Naive thymus-derived CD4-positive, alpha-beta T cell (primary cell): ENCODE measurements at regions not wholly inside any gene's neighbourhood (a gene's known extent, or its start where the extent isn't known, plus 50 kb on each side); places are given as distances from the start of the nearest gene placed in this dataset.

ENCODE experiments used
- ATAC-seq: fragments of 150-1000 bp; cut with Tn5 transposase; 2 replicates; pipeline ENCODE4 v1.10.0; 2021; ENCODE audit warnings: mild to moderate bottlenecking, moderate library complexity
- CTCF ChIA-PET: fragments of 350-600 bp; sonication (Branson Sonifier 250); formaldehyde crosslinking; loops from one replicate; lab custom pipeline; 2021; ENCODE audit warnings: antibody characterized with exemption; lab: Charles Lee
- POLR2A ChIA-PET: fragments of 350-600 bp; sonication (Branson Sonifier 250); formaldehyde crosslinking; loops from one replicate; lab custom pipeline; 2021; ENCODE audit warnings: antibody characterized with exemption, inconsistent platforms; lab: Charles Lee
- DNase-seq, 9 donors: peaks; one replicate each; pipeline versions ENCODE4 v3.0.0 to v3.0.0-alpha.2; 2020 to 2022; ENCODE audit warnings: mixed read lengths in 1 of 9
- H3K27ac ChIP-seq: one replicate; pipeline ENCODE4 v1.7.0; 2013; ENCODE audit warnings: mild to moderate bottlenecking, low read depth, low read length, moderate library complexity
- H3K27me3 ChIP-seq, 2 donors: one replicate each; pipeline ENCODE4 v1.7.0; 2013; ENCODE audit warnings: low read length in 2 of 2, mild to moderate bottlenecking in 2 of 2, moderate library complexity in 2 of 2; ENCODE audit not compliant: control insufficient read depth in 2 of 2, insufficient read depth in 2 of 2
- H3K36me3 ChIP-seq, 3 experiments: 1 replicate in 2 of 3; 2 replicates in 1 of 3; pipeline ENCODE4 v1.7.0; 2013; ENCODE audit warnings: low read length in 3 of 3, mild to moderate bottlenecking in 3 of 3, moderate library complexity in 1 of 3; ENCODE audit not compliant: insufficient read depth in 3 of 3, control insufficient read depth in 2 of 3
- H3K4me1 ChIP-seq, 2 donors: one replicate each; pipeline ENCODE4 v1.7.0; 2013; ENCODE audit warnings: low read length in 2 of 2, mild to moderate bottlenecking in 2 of 2, moderate library complexity in 1 of 2; ENCODE audit not compliant: control insufficient read depth in 2 of 2, insufficient read depth in 2 of 2
- H3K4me3 ChIP-seq: 2 replicates; pipeline ENCODE4 v1.7.0; 2013; ENCODE audit warnings: mild to moderate bottlenecking, low read length
- H3K9me3 ChIP-seq, 3 experiments: 1 replicate in 2 of 3; 2 replicates in 1 of 3; pipeline ENCODE4 v1.7.0; 2013; ENCODE audit warnings: low read length in 3 of 3; ENCODE audit not compliant: control insufficient read depth in 2 of 3
- H3K27ac Mint-ChIP-seq, 9 donors: one replicate each; pipeline ENCODE4 v1.8.0; 2020 to 2022; ENCODE audit warnings: mixed read lengths in 9 of 9, mild to moderate bottlenecking in 8 of 9, moderate library complexity in 5 of 9, inconsistent platforms in 2 of 9
- H3K27me3 Mint-ChIP-seq, 5 donors: one replicate each; pipeline ENCODE4 v1.8.0; 2021 to 2022; ENCODE audit warnings: mixed read lengths in 5 of 5, mild to moderate bottlenecking in 1 of 5
- H3K36me3 Mint-ChIP-seq, 5 donors: one replicate each; pipeline ENCODE4 v1.8.0; 2020 to 2022; ENCODE audit warnings: mixed read lengths in 5 of 5, mild to moderate bottlenecking in 3 of 5, inconsistent platforms in 1 of 5
- H3K4me1 Mint-ChIP-seq, 7 donors: one replicate each; pipeline ENCODE4 v1.8.0; 2020 to 2022; ENCODE audit warnings: mixed read lengths in 7 of 7, mild to moderate bottlenecking in 3 of 7, inconsistent platforms in 1 of 7
- H3K4me3 Mint-ChIP-seq, 10 donors: one replicate each; pipeline ENCODE4 v1.8.0; 2020 to 2022; ENCODE audit warnings: mild to moderate bottlenecking in 10 of 10, mixed read lengths in 10 of 10, moderate library complexity in 6 of 10, inconsistent platforms in 2 of 10
- H3K9me3 Mint-ChIP-seq, 11 donors: one replicate each; pipeline ENCODE4 v1.8.0; 2020 to 2022; ENCODE audit warnings: mixed read lengths in 11 of 11, mild to moderate bottlenecking in 4 of 11, inconsistent platforms in 1 of 11, moderate library complexity in 1 of 11
- intact Hi-C, 2 donors: fragments of 100-400 bp; cut with micrococcal nuclease; formaldehyde crosslinking; loops; one replicate each; pipeline ENCODE4 v1.15.1; 2023

DNA sequence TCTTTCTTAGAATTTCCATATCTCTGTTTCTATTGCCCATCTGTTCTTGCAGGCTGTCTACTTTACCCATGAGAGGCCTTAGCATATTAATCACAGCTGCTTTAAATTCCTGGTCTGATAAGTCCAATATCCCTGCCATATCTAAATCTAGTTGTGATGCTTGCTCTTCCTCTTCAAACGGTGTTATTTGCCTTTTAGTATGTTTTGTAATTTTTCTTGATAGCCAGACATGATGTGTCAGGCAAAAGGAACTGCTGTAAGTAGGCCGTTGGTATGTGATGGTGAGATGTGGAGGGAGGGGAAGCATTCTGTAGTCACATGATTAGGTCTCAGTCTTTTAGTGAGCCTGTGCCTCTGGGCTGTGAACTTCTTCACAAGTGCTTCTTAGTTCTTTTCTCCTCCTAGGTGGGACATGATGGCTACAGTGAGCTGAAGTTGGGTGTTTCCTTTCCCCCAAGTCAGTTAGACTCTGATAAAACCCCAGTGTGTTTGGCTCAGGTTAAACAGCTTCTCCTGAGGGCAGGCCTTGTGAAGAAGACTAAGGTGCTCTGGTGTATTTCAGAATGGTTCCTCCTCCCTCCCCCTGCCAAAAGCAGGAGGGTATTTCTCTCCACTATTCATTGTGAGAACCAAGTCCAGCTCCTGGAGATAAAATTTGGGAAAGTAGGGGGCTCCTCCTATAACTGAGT is 195.9 kb upstream of the PARP11 start:
- Histone ChIP-seq H3K36me3 (no peaks in the 10 kb centered on the region), H3K4me3 (no peak overlapping the region), H3K4me1 (no peaks in the 10 kb centered on the region), H3K27me3 (no peaks in the 10 kb centered on the region), H3K27ac (no peak overlapping the region), H3K9me3 (no peaks in the 10 kb centered on the region)
- no peak overlapping the region for H3K4me3 Mint-ChIP-seq
- H3K9me3 Mint-ChIP-seq, result peaks cover 0 to 3% (median 0%) of the 10 kb centered on the region in 11 donors
- POLR2A ChIA-PET, result no interaction called here
- intact Hi-C loops, result no loop called here
- peaks cover 0 to 13% (median 2%) of the 10 kb centered on the region in 5 donors for H3K36me3 Mint-ChIP-seq
- no peak overlapping the region for H3K27ac Mint-ChIP-seq
- CTCF ChIA-PET, result interaction anchor here (1.0 kb wide), 1 partner anchor 186 kb away, joined by 3 read pairs; no protein-coding TSS in a partner anchor
- H3K27me3 Mint-ChIP-seq, result peaks cover 0 to 2% (median 0%) of the 10 kb centered on the region in 5 donors
- DNase-seq (no peak), ATAC-seq (peak; percentile 44)
- peaks cover 0 to 6% (median 0%) of the 10 kb centered on the region in 7 donors for H3K4me1 Mint-ChIP-seq

DNA sequence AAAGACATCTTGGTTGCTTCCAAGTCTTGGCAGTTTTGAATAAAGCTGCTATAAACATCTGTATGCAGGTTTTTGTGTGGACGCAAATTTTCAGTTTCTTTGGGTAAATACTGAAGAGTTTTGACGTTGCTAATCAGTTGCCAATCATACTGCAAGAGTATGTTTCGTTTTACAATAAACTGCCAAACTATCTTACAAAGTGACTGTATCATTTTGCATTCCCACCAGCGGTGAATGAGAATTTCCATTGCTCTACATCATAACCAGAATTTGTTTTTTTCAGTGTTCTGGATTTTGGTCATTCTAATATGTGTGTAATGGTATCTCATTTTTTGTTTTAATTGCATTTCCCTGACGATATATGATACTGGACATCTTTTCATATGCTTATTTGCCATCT is 190.8 kb upstream of the PARP11 start:
- ATAC-seq (no peak), DNase-seq (no peak)
- Histone ChIP-seq H3K27me3 (no peaks in the 10 kb centered on the region), H3K36me3 (no peaks in the 10 kb centered on the region), H3K4me3 (no peak overlapping the region), H3K27ac (no peak overlapping the region), H3K9me3 (no peaks in the 10 kb centered on the region), H3K4me1 (no peaks in the 10 kb centered on the region)
- Mint-ChIP-seq H3K27me3 (no peaks in the 10 kb centered on the region), H3K4me3 (no peak overlapping the region), H3K36me3 (peaks cover 0 to 14% (median 0%) of the 10 kb centered on the region in 5 donors), H3K27ac (no peak overlapping the region), H3K9me3 (peaks cover 0 to 4% (median 0%) of the 10 kb centered on the region in 11 donors), H3K4me1 (peaks cover 0 to 9% (median 7%) of the 10 kb centered on the region in 7 donors)
- intact Hi-C loops, result no loop called here
- POLR2A ChIA-PET, result no interaction called here
- CTCF ChIA-PET, result no interaction called here

DNA sequence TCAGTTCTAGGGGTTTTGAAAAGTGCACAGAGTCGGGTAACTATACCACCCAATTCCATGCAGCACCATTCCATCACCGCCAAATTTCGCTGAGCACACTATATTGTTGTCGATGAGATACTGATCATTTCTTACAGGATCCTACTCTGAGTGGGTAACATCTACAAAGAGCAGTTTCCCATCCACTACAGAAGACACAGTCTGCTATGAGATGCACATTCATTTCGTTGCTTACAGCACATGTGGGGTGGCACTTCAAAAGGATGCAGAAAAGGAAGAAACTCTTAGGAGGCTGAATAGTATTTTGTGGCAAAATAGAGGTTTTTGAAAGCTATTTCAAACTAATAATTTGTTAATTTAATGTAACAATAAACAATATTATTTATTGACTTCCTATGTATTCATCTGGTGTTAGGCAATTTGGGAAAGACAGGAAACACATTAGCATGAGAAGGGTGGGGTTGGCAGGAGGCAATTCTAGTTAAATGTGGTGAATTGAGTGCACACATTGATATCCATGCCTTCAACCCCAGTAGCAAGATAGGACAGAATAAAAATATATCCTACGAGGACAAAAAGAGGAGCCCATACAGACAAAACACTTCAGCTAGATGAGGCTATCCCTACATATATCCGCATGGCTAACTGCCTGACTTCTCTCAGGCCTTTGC is 186.8 kb upstream of the PARP11 start:
- Histone ChIP-seq H3K27me3 (no peaks in the 10 kb centered on the region), H3K4me1 (no peaks in the 10 kb centered on the region), H3K36me3 (no peaks in the 10 kb centered on the region), H3K4me3 (no peak overlapping the region), H3K9me3 (no peaks in the 10 kb centered on the region), H3K27ac (no peak overlapping the region)
- ChIA-PET POLR2A (no interaction called here), CTCF (no interaction called here)
- H3K4me3 Mint-ChIP-seq, result no peak overlapping the region
- no peaks in the 10 kb centered on the region for H3K27me3 Mint-ChIP-seq
- H3K36me3 Mint-ChIP-seq, result peaks cover 0 to 39% (median 12%) of the 10 kb centered on the region in 5 donors
- peaks cover 4 to 36% (median 21%) of the 10 kb centered on the region in 7 donors for H3K4me1 Mint-ChIP-seq
- intact Hi-C loops, result no loop called here
- no peak for DNase-seq
- no peak overlapping the region for H3K27ac Mint-ChIP-seq
- peaks cover 0 to 4% (median 0%) of the 10 kb centered on the region in 11 donors for H3K9me3 Mint-ChIP-seq
- ATAC-seq, result no peak

DNA sequence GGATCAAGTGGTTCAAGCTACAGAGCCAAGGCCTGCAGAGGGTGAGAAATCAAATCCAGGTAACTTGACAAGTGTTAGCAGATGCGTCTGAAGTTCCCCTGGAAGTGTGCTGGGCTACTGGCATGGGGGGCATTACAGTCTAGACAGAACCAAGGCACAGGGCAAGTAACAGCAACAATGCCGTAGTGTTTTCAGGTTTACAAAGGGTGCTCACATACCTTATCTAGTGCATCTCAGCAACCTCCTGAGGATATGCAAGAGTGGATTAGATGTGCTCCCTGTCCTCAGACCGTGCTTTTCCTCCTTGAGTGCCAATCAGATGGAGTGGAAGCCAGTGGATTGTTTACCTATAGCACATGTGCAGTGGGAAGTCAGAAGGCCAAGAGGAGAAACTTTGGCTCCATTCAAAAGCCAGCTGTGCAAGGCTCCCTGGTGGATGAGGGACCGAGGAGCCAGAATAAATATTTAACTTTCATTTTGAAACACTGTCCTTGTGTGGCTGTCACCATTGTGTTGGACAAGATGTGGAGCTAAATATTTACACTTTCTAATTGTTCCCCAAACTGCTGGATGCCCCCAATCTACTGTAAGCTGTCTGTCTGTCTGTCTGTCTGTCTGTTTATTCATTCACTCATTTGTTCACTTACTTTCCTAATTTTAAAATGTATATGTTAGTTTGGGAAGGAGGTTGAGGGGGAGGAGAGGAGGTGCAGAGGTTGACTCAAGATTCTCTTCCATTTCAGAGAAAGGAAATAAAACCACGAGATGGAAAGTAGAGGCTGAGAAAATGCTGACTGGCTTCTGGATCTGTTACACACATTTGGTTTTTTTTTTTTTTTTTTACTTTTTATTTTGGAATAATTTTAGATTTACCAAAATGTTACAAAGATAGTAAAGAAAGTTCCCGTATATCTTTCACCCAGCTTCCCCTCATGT is 184.0 kb upstream of the PARP11 start:
- H3K27ac ChIP-seq, result no peak overlapping the region
- no peaks in the 10 kb centered on the region for H3K9me3 ChIP-seq
- peak overlapping the region in 3 of 9 donors; percentile 1 to 40 (median 2) for H3K27ac Mint-ChIP-seq
- no peaks in the 10 kb centered on the region for H3K36me3 ChIP-seq
- H3K4me1 Mint-ChIP-seq, result peaks cover 5 to 36% (median 21%) of the 10 kb centered on the region in 7 donors
- H3K4me3 Mint-ChIP-seq, result peak overlapping the region in 6 of 10 donors; percentile 6 to 48 (median 24)
- H3K9me3 Mint-ChIP-seq, result peaks cover 0 to 1% (median 0%) of the 10 kb centered on the region in 11 donors
- H3K36me3 Mint-ChIP-seq, result peaks cover 0 to 35% (median 12%) of the 10 kb centered on the region in 5 donors
- ChIA-PET CTCF (interaction anchor here (1.1 kb wide), 1 partner anchor 220 kb away, joined by 3 read pairs; no protein-coding TSS in a partner anchor), POLR2A (interaction anchor here (0.7 to 1.3 kb wide), 3 partner anchors 63 to 466 kb away, joined by 3 to 5 read pairs (median 3); no protein-coding TSS in a partner anchor)
- H3K27me3 ChIP-seq, result no peaks in the 10 kb centered on the region
- DNase-seq (no peak), ATAC-seq (no peak)
- H3K27me3 Mint-ChIP-seq, result no peaks in the 10 kb centered on the region
- H3K4me1 ChIP-seq, result no peaks in the 10 kb centered on the region
- H3K4me3 ChIP-seq, result no peak overlapping the region
- intact Hi-C loops, result no loop called here

DNA sequence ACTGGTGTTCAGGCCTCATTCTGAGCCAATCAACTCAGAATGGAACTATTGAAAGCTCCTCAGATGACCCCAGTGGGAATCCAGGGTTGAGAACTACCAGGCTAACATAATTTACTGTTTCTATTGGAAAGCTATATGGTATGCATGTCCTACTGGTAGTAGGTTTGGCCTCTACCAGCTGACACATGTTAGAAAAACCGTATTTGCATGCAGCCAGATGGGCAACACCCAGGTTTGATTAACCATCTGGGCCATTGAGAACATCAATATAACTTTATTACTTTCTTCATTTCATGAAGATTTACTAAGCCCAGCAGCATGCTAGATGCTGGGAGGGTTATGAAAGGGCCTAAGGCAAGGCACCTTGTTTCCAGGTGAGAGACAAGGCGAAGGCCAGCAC is 181.4 kb upstream of the PARP11 start:
- Mint-ChIP-seq H3K4me1 (peaks cover 9 to 37% (median 21%) of the 10 kb centered on the region in 7 donors), H3K4me3 (no peak overlapping the region), H3K9me3 (no peaks in the 10 kb centered on the region), H3K36me3 (peaks cover 0 to 33% (median 12%) of the 10 kb centered on the region in 5 donors), H3K27ac (peak overlapping the region in 1 of 9 donors; percentile 6), H3K27me3 (no peaks in the 10 kb centered on the region)
- H3K36me3 ChIP-seq, result no peaks in the 10 kb centered on the region
- ChIA-PET POLR2A (no interaction called here), CTCF (interaction anchor here (0.7 to 1.0 kb wide), 2 partner anchors 57 to 1211 kb away, joined by 3 read pairs; no protein-coding TSS in a partner anchor)
- no peaks in the 10 kb centered on the region for H3K27me3 ChIP-seq
- intact Hi-C loops, result no loop called here
- DNase-seq, result no peak
- no peak for ATAC-seq
- H3K4me1 ChIP-seq, result no peaks in the 10 kb centered on the region
- H3K4me3 ChIP-seq, result no peak overlapping the region
- no peak overlapping the region for H3K27ac ChIP-seq
- H3K9me3 ChIP-seq, result no peaks in the 10 kb centered on the region

DNA sequence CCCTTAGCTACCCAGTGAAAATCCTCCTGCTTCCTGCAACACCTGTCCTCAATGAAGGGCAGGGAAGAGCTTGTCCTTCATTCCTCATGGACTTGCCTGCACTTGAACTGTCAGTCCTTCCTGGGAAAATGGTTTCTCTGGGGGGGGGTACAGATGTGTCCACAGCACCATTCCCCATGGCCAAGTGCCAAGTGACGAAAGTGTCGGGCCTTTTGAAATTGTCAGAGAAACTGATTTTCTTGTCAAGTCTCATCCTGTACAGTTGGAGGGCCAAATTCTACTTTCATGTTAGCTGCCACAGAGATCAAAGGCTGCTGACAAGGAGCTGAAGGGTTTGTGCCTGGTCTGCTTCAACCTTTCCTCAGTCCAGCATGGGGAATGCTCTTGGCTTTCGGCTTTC is 179.5 kb upstream of the PARP11 start:
- ATAC-seq (no peak), DNase-seq (no peak)
- no peaks in the 10 kb centered on the region for H3K9me3 ChIP-seq
- H3K4me3 ChIP-seq, result no peak overlapping the region
- H3K36me3 Mint-ChIP-seq, result peaks cover 4 to 28% (median 15%) of the 10 kb centered on the region in 5 donors
- POLR2A ChIA-PET, result no interaction called here
- no peaks in the 10 kb centered on the region for H3K4me1 ChIP-seq
- CTCF ChIA-PET, result no interaction called here
- peaks cover 0 to 5% (median 0%) of the 10 kb centered on the region in 5 donors for H3K27me3 Mint-ChIP-seq
- H3K27me3 ChIP-seq, result no peaks in the 10 kb centered on the region
- no peak overlapping the region for H3K4me3 Mint-ChIP-seq
- H3K4me1 Mint-ChIP-seq, result peaks cover 4 to 22% (median 9%) of the 10 kb centered on the region in 7 donors
- H3K36me3 ChIP-seq, result no peaks in the 10 kb centered on the region
- H3K9me3 Mint-ChIP-seq, result no peaks in the 10 kb centered on the region
- H3K27ac Mint-ChIP-seq, result no peak overlapping the region
- intact Hi-C loops, result no loop called here
- H3K27ac ChIP-seq, result no peak overlapping the region
